ENCODE measurements at regions not wholly inside any gene's neighbourhood (a gene's known extent, or its start where the extent isn't known, plus 50 kb on each side); places are given as distances from the start of the nearest gene placed in this dataset.

- Histone ChIP-seq H3K9me3 (no peaks in the 10 kb centered on the region), H3K27ac (no peak overlapping the region), H3K4me1 (no peaks in the 10 kb centered on the region), H3K27me3 (no peaks in the 10 kb centered on the region), H3K36me3 (ENCODE audit: low read depth, missing control alignments) (no peaks in the 10 kb centered on the region), H3K4me3 (no peak overlapping the region)
- no peak for DNase-seq
- WGBS, 2 donors: 71 to 81% methylated on average over 5 of the region's 5 CpGs
- TF ChIP-seq POLR2A (IDR thresholded peaks at IDR 0.05): no peak
- no peak for TF ChIP-seq CTCF (IDR thresholded peaks at IDR 0.05)
- intact Hi-C loops (cut with DNase I; ENCODE audit: low total_unique reads): no loop called here
These were observed 1311.7 kb downstream of the ARAP2 start for GRCh38 chr4:34932591-34932990.

- no peaks in the 10 kb centered on the region for H3K27me3 ChIP-seq
- H3K4me1 ChIP-seq: no peaks in the 10 kb centered on the region
- TF ChIP-seq POLR2A (IDR thresholded peaks at IDR 0.05) (no peak), CTCF (IDR thresholded peaks at IDR 0.05) (no peak)
- no peak overlapping the region for H3K4me3 ChIP-seq
- H3K36me3 ChIP-seq (ENCODE audit: low read depth, missing control alignments): no peaks in the 10 kb centered on the region
- intact Hi-C loops (cut with DNase I; ENCODE audit: low total_unique reads): no loop called here
- H3K9me3 ChIP-seq: no peaks in the 10 kb centered on the region
- DNase-seq: no peak
- WGBS, 2 donors: 68 to 72% methylated on average over 1 of the region's 1 CpG
- no peak overlapping the region for H3K27ac ChIP-seq
These were observed 1308.6 kb downstream of the ARAP2 start for GRCh38 chr4:34935739-34936138.

- 66 to 85% methylated on average over 10 to 14 of the region's 14 CpGs for WGBS, 2 donors
- no peaks in the 10 kb centered on the region for H3K36me3 ChIP-seq (ENCODE audit: low read depth, missing control alignments)
- no peak for DNase-seq
- H3K4me3 ChIP-seq: no peak overlapping the region
- TF ChIP-seq POLR2A (IDR thresholded peaks at IDR 0.05) (no peak), CTCF (IDR thresholded peaks at IDR 0.05) (no peak)
- intact Hi-C loops (cut with DNase I; ENCODE audit: low total_unique reads): no loop called here
- H3K27ac ChIP-seq: no peak overlapping the region
- no peaks in the 10 kb centered on the region for H3K9me3 ChIP-seq
- no peaks in the 10 kb centered on the region for H3K27me3 ChIP-seq
- no peaks in the 10 kb centered on the region for H3K4me1 ChIP-seq
These were observed 1305.2 kb downstream of the ARAP2 start for GRCh38 chr4:34939073-34939472.

- Histone ChIP-seq H3K27me3 (no peaks in the 10 kb centered on the region), H3K36me3 (ENCODE audit: low read depth, missing control alignments) (no peaks in the 10 kb centered on the region), H3K27ac (no peak overlapping the region), H3K4me1 (no peaks in the 10 kb centered on the region), H3K9me3 (no peaks in the 10 kb centered on the region), H3K4me3 (no peak overlapping the region)
- intact Hi-C loops (cut with DNase I; ENCODE audit: low total_unique reads): no loop called here
- TF ChIP-seq POLR2A (IDR thresholded peaks at IDR 0.05) (no peak), CTCF (IDR thresholded peaks at IDR 0.05) (no peak)
- no peak for DNase-seq
- WGBS, 2 donors: 70 to 77% methylated on average over 2 of the region's 2 CpGs
These were observed 1300.5 kb downstream of the ARAP2 start for GRCh38 chr4:34943741-34944386.

- no peaks in the 10 kb centered on the region for H3K36me3 ChIP-seq (ENCODE audit: low read depth, missing control alignments)
- no peaks in the 10 kb centered on the region for H3K27me3 ChIP-seq
- no peak for DNase-seq
- H3K4me3 ChIP-seq: no peak overlapping the region
- no peaks in the 10 kb centered on the region for H3K4me1 ChIP-seq
- no peaks in the 10 kb centered on the region for H3K9me3 ChIP-seq
- intact Hi-C loops (cut with DNase I; ENCODE audit: low total_unique reads): no loop called here
- WGBS, 2 donors: 56 to 70% methylated on average over 2 of the region's 2 CpGs
- H3K27ac ChIP-seq: no peak overlapping the region
- TF ChIP-seq POLR2A (IDR thresholded peaks at IDR 0.05) (no peak), CTCF (IDR thresholded peaks at IDR 0.05) (no peak)
These were observed 1293.4 kb downstream of the ARAP2 start for GRCh38 chr4:34950926-34951325.
